HG03354 (cell line): ENCODE measurements at regions not wholly inside any gene's neighbourhood (a gene's known extent, or its start where the extent isn't known, plus 50 kb on each side); places are given as distances from the start of the nearest gene placed in this dataset.

ENCODE experiments used
- ATAC-seq: cut with Tn5 transposase; IDR thresholded peaks from one replicate; pipeline ENCODE4 v1.9.1; 2021; ENCODE audit warnings: mild to moderate bottlenecking; ENCODE audit not compliant: unreplicated experiment, poor library complexity, severe bottlenecking

- no peak for ATAC-seq
These were observed 62.2 kb upstream of the WLS start for GRCh38 chr1:68294367-68295066.

GRCh38 chr1:68293609-68294366 is 61.5 kb upstream of the WLS start:
- no peak for ATAC-seq

GRCh38 chr1:68293122-68293521 is 60.8 kb upstream of the WLS start:
- ATAC-seq: no peak

- no peak for ATAC-seq
These were observed 59.5 kb upstream of the WLS start for GRCh38 chr1:68291688-68292384.

- ATAC-seq: no peak
These were observed 54.9 kb upstream of the WLS start for GRCh38 chr1:68287241-68287640.

GRCh38 chr1:68285046-68285445 is 52.7 kb upstream of the WLS start:
- ATAC-seq: no peak

- no peak for ATAC-seq
These were observed 49.8 kb upstream of the WLS start for GRCh38 chr1:68281946-68282615.
